ENCODE measurements at regions not wholly inside any gene's neighbourhood (a gene's known extent, or its start where the extent isn't known, plus 50 kb on each side); places are given as distances from the start of the nearest gene placed in this dataset.

GRCh38 chr9:104361207-104361606 is 142.9 kb upstream of the OR13F1 start:
- TF ChIP-seq EZH2phosphoT487 (IDR thresholded peaks at IDR 0.05; ENCODE audit: insufficient read depth, low read depth) = no peak
- TF ChIP-seq EZH2 (IDR thresholded peaks at IDR 0.05; ENCODE audit: insufficient read depth, poor library complexity, severe bottlenecking) = no peak
